GM19035 (cell line): ENCODE measurements at regions not wholly inside any gene's neighbourhood (a gene's known extent, or its start where the extent isn't known, plus 50 kb on each side); places are given as distances from the start of the nearest gene placed in this dataset.
"Not testable (repeated sequence)": the region's sequence is repeated elsewhere in the genome, so short reads cannot be mapped to it uniquely, and the experiment has no call there.

Experiments
- ATAC-seq: cut with Tn5 transposase; IDR thresholded peaks from one replicate; pipeline ENCODE4 v1.9.1; 2021; ENCODE audit not compliant: unreplicated experiment

- no peak for ATAC-seq
These were observed 139.3 kb upstream of the API5 start for GRCh38 chr11:43172477-43172876.

- ATAC-seq, result no peak
These were observed 133.8 kb upstream of the API5 start for GRCh38 chr11:43177975-43178374.

- not testable (repeated sequence) for ATAC-seq
These were observed 117.3 kb upstream of the API5 start for GRCh38 chr11:43194459-43194858.

- no peak for ATAC-seq
These were observed 114.4 kb upstream of the API5 start for GRCh38 chr11:43197379-43197778.

- ATAC-seq, result no peak
These were observed 111.8 kb upstream of the API5 start for GRCh38 chr11:43200031-43200430.

- no peak for ATAC-seq
These were observed 99.5 kb upstream of the API5 start for GRCh38 chr11:43212279-43212678.

GRCh38 chr11:43214471-43214870 is 97.3 kb upstream of the API5 start:
- ATAC-seq, result no peak

GRCh38 chr11:43217849-43218248 is 93.9 kb upstream of the API5 start:
- no peak for ATAC-seq

- no peak for ATAC-seq
These were observed 89.6 kb upstream of the API5 start for GRCh38 chr11:43222215-43222614.

GRCh38 chr11:43223026-43223425 is 88.8 kb upstream of the API5 start:
- no peak for ATAC-seq

- ATAC-seq, result no peak
These were observed 76.9 kb upstream of the API5 start for GRCh38 chr11:43234881-43235280.

- no peak for ATAC-seq
These were observed 73.5 kb upstream of the API5 start for GRCh38 chr11:43238341-43238740.

- ATAC-seq, result no peak
These were observed 72.0 kb upstream of the API5 start for GRCh38 chr11:43239791-43240190.

GRCh38 chr11:43242401-43242800 is 69.4 kb upstream of the API5 start:
- ATAC-seq, result no peak

- no peak for ATAC-seq
These were observed 67.9 kb upstream of the API5 start for GRCh38 chr11:43243927-43244326.

- no peak for ATAC-seq
These were observed 66.3 kb upstream of the API5 start for GRCh38 chr11:43245466-43245865.

- ATAC-seq, result no peak
These were observed 61.5 kb upstream of the API5 start for GRCh38 chr11:43250309-43250708.

GRCh38 chr11:43261775-43262174 is 50.0 kb upstream of the API5 start:
- ATAC-seq, result no peak
